HEK293 (cell line): ENCODE measurements at regions not wholly inside any gene's neighbourhood (a gene's known extent, or its start where the extent isn't known, plus 50 kb on each side); places are given as distances from the start of the nearest gene placed in this dataset.

Experiments used
- HOXA7 ChIP-seq: sonication (generic); formaldehyde crosslinking; IDR thresholded peaks from 2 replicates; pipeline ENCODE4 v1.8.1; 2022; ENCODE audit warnings: missing genetic modification reagents, borderline replicate concordance
- SP2 ChIP-seq: fragments of 450-650 bp; formaldehyde crosslinking; IDR thresholded peaks from 2 replicates; pipeline ENCODE4 v1.5.1; 2016; ENCODE audit warnings: missing biosample characterization, missing genetic modification characterization
- TF ChIP-seq, protein P1 (sequence below): fragments of 450-650 bp; formaldehyde crosslinking; IDR thresholded peaks from 2 replicates; pipeline ENCODE4 v1.5.1; 2016; ENCODE audit warnings: missing biosample characterization, missing genetic modification characterization

DNA sequence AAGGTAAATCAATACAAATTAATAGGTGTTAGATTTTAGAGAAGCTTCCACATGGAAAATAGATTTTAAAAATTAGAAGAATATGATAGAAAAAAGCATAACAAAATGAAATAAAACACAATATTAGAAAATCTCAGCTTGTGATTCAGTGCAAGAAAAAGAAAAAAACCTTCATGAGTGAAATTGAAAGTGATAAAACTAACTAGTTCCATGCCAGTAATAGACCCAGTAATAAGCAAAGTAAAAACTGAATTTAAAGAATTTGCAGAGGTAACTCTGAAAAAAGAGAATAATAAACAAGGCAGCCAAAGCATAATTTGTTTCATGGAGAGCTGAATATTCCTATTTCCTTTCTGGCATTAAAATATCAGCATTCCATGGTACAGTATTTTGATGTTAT, 174.3 kb upstream of the TENM3 start:
- TF ChIP-seq SP2 (tag by site-specific recombination) (no peak), HOXA7 (CRISPR knock-in tag) (no peak)
- TF ChIP-seq, protein P1, sequence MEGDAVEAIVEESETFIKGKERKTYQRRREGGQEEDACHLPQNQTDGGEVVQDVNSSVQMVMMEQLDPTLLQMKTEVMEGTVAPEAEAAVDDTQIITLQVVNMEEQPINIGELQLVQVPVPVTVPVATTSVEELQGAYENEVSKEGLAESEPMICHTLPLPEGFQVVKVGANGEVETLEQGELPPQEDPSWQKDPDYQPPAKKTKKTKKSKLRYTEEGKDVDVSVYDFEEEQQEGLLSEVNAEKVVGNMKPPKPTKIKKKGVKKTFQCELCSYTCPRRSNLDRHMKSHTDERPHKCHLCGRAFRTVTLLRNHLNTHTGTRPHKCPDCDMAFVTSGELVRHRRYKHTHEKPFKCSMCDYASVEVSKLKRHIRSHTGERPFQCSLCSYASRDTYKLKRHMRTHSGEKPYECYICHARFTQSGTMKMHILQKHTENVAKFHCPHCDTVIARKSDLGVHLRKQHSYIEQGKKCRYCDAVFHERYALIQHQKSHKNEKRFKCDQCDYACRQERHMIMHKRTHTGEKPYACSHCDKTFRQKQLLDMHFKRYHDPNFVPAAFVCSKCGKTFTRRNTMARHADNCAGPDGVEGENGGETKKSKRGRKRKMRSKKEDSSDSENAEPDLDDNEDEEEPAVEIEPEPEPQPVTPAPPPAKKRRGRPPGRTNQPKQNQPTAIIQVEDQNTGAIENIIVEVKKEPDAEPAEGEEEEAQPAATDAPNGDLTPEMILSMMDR (tag by site-specific recombination), result no peak
